ENCODE measurements at regions not wholly inside any gene's neighbourhood (a gene's known extent, or its start where the extent isn't known, plus 50 kb on each side); places are given as distances from the start of the nearest gene placed in this dataset.

DNA sequence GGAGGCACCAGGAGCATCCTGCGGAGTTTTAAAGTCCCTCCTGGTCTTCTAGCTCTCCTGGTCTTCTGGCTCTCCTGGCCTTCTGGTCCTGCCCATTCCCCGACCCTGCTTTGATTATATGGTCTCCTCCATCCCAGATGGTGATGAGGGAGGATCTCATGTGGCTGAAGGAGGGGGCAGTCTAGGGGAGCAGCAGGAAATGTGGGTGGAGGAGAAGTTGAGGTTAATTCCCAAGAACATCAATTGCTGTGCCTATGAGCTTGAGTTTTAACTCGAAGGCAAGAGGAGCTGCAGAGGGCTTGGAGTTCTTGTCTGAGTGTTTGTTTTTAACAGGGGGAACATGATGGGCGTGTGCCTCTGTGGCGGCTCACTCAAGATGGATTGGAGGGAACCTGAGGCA, 408.8 kb downstream of the MATN1 start:
- DNase-seq: no peak

DNA sequence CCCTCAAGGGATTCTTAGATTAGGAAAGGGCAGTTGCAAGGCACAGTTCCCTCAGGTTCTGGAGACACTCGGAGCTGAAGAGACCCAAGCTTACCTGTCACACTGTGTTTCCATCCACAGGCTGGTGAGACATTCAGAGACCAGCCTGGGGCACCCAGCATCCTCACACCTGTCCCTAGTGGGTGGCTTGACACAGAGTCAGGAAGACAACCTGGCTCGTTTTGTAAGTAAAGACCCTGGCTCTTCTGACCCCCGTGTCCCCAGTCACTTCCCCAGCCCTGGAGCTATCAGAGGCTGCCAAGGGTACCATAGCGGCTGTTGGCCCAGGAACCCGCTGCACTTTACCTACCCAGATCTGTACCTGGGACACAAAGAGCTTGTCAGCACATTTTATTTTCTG, 409.8 kb downstream of the MATN1 start:
- no peak for DNase-seq

DNA sequence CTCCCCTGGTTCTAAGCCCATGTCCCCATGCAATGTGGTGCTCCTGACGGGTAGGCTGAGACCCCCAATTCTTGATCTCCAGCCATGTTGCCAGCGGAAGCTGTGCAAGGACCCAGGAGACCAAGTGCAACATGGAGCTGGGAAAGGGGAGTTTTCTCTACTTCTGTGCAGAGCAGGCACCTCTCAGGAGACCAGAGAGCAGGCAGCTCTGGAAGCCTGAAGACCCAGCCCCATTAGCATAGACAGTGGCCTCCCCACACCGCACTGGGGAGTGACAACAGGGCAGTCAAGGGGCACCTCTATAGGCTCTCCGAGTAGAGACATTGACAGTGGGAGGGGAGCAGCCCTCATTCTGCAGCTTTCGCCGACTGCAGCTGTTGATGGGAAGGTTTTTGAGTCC, 410.2 kb downstream of the MATN1 start:
- no peak for DNase-seq

DNA sequence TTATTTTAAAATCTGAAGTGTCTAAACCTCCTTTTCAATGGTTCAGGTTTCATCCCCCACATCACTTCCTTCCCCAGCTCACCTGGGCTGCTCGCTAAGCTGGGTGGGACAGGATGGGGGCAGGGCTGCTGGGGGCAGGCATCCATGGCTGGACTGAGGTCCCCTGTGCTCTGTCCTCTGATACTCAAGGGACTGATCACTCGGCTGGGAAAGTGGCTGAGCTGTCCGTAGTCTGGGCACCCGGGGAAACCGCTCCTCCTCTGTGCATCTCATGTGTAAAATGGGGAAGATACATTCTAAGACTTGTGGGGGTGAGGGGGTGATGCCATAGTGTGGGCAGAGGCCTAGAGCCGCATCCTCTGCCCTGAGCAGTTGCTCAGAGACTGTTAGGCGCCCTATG, 411.2 kb downstream of the MATN1 start:
- DNase-seq: no peak

DNA sequence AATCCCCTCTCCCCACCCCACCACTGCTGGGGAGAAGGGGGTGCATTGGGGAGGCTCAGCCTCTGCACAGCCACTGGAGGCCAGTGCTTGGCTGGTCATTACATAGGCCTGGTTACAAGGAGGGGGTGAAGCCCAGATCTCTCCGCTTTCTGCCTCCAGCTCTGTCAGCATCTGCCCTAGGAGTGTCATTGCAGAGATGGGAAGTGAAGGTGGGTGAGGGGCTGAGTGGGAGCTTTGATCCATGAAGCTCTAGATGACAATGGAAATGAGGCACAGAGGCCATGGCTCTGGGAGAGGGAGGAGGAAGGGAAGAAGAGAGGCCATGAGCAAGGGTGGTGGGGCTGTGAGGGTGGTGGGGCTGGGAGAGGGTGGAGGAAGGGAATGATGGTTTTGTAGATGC, 411.6 kb downstream of the MATN1 start:
- DNase-seq: no peak

DNA sequence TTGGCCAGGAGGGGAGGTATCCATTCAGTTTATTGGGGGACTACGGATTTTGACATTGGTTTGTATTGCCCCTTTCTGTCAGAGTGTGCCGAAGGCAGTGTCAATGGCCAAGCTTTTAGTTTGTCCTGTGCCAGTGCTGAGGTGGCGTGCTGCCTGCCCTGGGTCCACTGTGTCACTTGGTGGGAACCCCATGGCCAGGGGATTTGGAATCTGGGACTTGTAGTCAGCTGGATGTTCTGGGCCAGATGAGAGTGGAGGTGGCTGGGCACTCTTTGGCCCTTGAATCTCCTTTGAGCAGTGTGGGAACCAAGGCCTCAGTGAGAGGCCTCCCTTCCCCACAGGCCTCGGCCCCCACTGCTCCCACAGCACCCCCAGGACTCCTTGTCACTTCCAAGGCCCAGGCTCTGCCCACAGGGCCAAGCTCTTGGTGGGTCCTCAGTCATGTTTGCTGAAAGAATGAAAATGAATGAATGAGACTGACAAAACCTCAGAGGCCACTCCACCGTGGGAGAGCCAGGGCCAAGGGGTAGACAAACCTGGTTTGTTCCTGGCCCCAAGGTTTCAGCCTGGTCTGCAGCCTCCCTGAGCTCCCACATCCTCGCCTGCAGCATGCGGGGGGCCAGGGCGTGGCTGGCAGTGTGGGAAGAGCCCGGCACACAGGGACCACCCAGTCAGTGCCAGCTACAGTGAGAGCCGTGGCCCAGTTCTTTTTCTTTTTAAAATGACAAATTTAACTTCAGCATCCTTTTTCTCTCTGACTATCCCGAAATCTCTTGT, 412.2 kb downstream of the MATN1 start:
- DNase-seq: no peak

DNA sequence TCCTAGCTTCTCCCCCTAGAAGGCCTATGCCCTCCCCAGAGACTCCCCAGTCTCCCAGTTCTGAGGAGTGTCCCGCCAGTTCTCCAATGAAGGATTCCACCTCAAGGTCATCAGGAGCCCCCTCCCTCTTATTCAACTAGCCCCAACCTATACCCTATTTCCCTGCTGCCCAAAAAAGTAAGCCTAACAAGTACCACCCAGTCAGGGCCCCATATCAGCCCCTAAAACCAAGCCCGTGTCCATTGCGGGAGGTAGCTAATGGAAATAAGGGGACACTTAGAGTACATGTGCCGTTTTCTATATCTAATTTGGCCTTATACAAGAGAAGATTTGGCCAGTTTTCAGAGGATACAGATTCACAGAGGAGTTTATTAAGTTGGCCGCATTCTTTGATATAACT, 416.2 kb downstream of the MATN1 start:
- no peak for DNase-seq

DNA sequence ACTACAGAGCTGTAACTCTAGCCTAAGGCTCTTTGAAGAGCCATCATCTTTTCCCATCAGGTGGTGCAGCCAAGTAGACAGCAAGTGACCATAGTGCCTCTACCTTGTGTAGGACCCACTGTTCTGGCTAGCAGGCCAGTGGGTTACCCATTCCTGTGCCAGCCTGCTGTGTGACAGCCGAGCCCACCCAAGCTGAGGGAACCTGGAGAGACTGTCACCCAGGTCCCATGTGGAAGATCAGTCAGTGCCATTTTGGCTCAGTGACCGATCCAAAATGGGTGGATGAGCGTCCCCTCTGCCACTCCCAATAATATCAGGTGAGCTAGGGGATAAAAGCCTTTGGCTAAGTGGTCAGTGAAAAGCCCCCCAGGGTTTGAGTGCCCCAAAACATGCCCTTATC, 417.9 kb downstream of the MATN1 start:
- no peak for DNase-seq

DNA sequence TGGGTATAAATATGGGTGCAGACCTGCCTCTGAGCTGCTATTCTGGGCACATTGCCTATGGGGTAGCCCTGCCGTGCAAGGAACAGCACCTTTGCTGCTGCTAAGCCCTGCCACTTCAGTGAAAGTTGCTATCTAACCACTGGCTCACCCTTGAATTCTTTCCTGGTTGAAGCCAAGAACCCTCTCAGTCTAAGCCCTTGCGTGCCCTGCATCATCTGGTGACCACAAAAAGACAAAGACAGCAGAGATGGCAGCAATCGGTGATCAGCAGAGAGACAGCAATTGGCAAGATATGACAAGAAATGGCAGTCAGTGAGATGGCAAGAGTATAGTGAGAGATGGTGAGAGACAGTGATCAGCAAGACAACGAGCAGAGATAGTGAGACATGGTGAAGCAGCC, 418.3 kb downstream of the MATN1 start:
- no peak for DNase-seq

DNA sequence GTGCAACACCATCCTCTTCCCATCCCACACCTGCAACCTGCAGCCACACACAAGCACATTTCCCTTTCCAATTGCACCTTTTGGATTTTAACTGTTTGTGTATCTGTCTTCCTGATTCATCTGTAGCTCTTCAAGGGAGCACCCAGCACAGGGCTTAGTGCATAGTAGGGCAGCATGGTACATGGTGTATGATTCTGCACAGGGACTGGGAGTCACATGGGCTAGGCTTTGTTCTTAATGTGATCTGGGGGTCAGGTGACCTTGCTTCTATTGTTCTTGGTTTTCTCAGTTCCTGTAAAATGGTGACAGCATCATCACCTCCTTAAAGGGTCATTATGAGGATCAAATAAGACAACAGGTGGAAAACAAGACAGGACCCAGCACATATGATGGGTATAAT, 419.3 kb downstream of the MATN1 start:
- DNase-seq: no peak

DNA sequence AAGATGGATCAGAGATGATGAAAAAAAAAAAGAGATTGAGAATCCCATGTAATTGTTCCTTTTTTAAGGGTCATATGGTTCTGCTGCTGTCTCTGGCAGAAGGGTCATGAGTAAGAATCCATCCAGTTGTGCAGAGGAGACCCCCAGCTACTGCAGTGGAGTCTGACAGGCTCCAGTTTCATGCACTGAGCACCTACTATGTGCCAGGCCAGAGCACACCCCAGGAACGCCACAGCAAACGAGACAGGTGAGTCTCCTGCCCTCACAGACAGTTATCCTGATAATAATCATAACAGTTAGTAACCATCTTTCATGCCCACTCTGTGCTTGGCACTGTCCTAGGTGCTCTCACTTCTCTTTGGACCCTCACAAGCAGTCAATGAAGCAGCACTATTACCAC, 420.0 kb downstream of the MATN1 start:
- no peak for DNase-seq

DNA sequence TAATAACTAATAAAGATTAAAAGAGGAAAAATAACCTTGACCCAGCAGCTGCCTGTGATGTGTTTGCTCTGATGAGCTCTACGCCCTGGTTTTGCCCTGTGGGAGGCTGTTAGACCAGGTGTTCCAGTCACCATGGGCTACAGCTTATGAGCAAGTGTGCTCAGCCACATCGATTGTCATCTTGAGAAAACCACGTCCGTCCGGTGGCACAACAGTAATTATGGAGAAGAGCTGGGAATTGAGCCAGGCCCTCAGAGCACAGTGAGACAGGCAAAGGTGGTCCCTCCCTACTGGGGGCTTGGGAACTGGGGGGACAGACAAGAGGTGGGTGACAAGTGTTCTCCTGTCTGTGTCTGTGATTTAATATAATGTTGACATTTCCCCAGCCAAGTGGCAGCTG, 420.5 kb downstream of the MATN1 start:
- DNase-seq: no peak

DNA sequence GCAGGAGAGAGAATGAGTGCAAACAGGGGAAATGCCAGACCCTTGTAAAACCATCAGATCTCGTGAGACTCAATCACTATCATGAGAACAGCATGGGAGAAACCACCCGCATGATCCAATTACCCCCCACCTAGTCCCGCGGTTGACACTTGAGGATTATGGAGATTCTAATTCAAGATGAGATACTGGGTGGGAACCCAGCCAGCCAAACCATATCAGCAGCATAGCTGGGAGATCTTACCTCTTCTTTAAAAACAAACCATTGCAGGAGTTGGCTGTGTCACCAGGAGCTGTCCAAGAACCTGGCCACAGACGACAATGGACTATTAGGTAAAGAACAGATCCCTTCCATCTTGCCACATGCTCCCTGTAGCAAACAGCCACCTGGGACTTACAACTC, 422.7 kb downstream of the MATN1 start:
- no peak for DNase-seq

DNA sequence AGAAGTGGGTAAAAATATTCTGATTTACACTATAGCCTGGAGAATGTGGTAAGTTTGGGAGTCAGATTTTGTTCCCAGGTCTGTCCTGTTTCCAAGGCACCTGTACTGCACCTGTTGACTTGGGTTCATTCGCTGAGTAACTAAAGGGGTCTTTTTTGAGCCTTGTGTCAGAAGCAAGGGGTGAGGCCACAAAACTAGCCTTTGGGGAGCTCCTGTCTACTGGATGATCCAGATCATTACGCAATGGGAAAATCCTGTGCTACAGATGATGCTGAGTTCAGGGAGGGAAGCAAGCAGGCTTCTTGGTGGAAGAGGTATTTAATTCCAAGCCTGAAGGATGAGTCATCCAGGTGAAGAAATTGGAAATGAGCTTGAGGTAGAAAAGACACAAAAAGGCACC, 424.0 kb downstream of the MATN1 start:
- no peak for DNase-seq

DNA sequence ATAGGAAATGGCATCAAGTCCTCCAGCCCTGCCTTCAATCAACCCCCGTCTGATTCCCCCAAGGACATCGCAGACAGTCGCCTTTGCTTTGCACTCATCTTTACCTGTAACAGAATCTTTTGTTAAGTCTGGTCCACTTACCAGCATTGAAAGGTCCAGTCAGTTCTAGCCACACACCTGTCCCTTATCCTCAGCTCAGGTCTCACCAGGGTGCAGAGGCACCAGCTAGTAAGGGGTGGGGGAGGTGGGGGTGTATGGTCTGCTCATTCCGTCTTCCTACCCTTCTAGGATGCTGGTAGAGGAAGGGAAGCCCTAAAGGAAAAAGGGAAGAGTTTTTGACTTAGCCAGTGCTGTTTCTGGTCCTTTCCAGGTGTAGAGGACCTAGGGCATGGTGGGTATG, 427.7 kb downstream of the MATN1 start:
- no peak for DNase-seq

DNA sequence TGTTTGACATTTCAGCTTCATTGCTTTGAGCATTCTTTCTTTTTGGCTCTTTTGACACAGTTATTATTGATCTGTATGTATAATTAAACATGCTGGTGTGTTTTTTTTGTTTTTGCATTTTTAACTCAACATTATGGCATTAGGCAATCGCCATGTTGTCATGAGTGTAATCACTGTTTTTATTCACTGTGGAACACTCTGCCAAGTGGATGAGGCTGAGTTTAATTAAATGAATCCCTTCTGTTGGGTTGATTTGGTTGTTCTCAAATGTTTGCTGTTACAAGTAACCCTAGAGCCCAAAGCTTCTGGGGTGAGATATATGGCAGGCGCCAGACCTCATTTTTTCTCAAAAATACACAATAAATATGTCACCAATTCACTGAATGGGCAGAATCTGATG, 428.1 kb downstream of the MATN1 start:
- no peak for DNase-seq

DNA sequence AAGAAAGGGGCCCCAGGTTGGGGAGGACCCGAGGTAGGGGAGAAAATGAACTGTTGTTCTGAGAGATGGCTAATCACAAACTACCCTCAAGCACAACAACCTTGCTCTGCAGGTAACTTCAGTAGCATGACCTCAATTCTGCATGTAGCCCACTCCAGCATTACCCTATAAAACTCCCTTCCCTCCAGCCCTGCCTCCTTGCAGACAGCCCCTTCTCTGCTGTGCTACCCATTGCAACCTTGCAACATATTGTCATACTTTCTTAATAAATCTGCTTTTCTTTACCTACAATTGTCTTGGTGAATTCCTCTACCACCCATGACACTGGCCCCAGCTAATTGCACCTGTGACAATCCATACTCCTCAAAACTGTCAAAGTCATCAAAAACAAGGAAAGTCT, 428.9 kb downstream of the MATN1 start:
- DNase-seq: no peak

DNA sequence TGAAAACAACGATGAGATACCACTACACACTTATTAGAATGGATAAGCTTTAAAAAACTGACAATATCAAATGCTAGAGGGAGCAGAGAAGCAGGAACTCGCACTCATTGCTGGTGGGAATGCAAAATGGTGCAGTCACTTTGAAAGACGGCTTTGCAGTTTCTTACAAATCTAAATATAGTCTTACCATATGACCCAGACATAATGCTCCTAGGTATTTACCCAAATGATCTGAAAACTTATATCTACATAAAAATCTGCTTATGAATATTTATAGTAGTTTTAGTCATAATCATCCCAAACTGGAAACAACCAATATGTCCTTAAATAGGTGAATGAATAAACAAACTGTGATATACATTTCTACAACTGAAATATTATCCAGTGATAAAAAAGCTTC, 430.9 kb downstream of the MATN1 start:
- no peak for DNase-seq

DNA sequence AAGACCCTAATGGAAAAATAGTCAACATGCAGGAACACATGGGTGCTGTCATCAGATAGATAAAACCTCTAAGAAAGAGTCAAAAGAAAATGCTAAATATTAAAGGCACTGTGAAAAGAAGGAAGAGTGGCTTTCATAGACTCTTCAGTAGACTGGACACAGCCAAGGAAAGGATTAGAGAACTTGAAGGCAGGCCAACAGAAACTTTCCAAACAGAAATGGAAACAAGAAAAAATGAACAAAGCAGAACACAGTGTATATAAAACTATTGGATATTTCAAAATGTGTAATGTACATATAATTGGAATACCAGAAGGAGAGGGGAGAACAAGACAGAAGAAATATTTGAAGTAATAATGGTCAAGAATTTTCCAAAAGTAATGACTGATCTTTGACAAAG, 431.9 kb downstream of the MATN1 start:
- no peak for DNase-seq

DNA sequence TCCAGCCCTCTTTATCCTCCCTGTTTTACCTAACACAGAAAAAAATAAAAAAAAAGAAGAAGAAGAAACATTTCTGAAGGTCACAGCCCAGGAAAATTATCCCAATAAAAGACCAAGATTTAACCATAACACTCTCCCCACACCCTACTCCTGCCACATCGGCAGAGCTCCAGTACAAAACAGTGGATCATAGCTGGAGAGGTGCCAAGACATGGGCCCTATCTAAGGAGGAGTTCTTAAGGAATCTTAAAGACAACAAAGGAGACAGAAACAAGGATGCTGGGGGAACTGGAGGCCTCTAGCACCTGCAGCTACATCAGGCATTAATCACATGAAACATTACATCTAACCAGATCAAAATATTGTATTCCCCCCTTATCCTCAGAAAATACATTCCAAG, 432.8 kb downstream of the MATN1 start:
- no peak for DNase-seq

DNA sequence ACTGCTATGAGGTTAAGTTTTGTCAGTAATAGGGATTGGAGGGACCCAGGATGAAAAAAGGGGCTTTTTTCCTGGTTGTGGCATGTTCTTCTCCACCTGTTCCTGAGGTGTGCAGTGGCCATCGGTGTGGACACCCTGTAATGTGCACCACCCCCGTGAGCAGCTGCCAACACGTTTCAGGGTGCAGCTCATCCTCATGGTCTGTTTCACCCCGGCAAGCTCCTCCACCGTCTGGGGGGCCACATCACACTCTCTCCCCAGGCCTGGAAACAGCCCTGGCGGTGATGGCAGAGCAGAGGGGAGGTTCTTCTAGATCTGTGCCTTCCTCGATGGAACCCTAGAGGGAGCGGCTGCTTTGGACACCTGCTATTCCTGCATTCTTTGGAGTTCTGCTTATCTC, 435.4 kb downstream of the MATN1 start:
- DNase-seq: no peak

DNA sequence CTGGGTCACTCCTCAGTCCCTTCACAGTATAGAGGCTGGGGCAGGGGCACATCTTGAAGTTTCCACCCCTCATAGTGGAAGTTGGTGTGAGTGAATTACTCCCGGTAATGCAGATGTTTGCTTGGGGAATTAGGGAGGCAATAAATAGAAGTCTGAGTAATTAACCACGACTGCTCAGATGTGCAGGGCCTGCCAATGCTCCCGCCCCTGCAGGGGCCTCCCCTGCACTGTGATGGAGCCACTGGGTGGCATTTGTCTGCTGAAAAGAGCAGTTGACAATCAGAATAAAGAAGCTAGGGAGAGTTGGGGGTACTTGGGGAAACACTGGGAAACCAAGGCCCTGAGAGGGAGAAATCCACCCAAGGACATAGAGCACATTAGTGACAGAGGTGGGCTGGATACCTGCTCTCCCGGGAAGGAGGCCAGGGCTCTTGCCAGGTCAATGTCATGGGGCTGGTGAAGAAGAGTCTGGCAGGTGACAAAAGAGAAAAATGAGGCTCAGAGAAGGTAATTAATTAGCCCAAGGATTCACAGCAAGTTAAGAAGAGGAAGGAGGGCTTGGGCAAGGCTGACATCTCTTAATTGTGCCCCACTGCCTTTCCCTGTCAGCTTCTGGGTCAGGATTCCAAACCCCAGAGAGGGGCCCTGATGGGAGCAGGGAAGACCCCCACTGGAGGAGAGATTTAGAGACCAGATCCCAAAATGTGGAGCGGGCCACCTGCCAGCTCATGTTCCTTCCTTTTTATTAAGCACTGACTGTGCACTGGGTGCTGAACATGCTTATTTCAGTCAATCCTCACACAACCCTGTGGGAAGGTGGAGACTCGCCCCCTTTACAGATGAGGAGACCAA, 436.2 kb downstream of the MATN1 start:
- DNase-seq: no peak

DNA sequence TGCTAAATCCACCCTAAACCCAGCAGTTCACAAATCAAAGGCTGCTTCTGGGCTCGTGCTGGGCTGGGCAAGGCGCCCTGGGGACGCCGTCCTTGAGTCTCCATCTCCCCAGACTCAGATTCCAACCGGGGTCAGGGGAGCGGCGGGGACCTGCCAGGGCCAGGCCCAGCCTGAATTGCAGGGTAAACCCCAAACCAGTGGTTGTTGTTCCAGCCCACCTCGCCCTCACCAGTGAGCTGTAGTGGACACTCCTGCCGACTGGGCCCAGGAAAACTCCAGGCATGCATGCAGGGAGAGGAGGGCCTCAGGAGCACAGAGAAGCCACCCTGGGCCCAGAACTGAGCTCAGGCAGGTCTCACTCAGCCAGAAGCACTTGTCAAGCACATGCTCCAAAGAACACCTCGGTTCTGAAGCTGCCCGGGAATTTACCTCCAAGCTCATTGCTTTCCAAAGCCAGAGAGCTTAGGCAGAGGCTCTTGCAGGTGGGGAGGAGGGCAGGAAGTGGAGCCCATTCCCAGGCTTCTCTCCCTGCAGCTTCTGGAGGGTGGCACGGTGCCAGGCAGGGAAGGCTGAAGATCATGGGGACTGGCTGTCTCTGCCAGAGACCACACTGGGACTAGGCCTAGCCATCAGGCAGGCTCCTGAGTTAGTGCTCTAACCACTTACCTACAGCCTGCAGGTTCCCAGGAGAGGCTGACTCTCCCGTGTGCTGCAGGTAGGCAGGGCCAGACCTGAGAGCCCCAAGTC, 437.0 kb downstream of the MATN1 start:
- DNase-seq: no peak

DNA sequence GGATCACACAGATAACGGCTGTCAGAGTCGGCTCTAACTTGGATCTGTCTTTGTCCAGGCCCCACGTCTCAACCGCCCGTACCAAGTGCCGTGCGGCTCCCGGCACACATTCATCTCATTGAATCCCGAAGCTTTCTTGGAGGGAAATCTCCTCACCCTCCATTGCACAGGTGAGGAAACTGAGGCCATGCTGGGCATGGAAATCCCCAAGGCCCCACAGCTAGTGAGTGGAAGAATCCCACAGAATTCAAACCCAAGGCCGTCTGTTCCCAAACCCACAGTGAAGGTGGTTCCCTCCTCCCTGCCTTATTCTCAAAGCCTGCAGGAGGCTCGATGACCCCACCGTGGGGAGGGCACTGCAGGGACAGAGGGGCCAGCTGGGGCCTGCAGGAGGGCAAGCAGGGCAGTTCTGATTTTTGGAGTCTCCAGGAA, 437.9 kb downstream of the MATN1 start:
- DNase-seq: no peak
